ENCODE measurements at regions not wholly inside any gene's neighbourhood (a gene's known extent, or its start where the extent isn't known, plus 50 kb on each side); places are given as distances from the start of the nearest gene placed in this dataset.

- Mint-ChIP-seq H3K9me3 (ENCODE audit: unreplicated experiment) (peaks cover 2% of the 10 kb centered on the region), H3K36me3 (ENCODE audit: low read depth, unreplicated experiment) (no peaks in the 10 kb centered on the region), H3K27me3 (ENCODE audit: low read depth, unreplicated experiment) (peaks cover 3% of the 10 kb centered on the region), H3K4me1 (ENCODE audit: low read depth, unreplicated experiment) (peaks cover 2% of the 10 kb centered on the region), H3K4me3 (ENCODE audit: unreplicated experiment) (no peak overlapping the region), H3K27ac (ENCODE audit: unreplicated experiment) (no peak overlapping the region)
- Histone ChIP-seq H3K9me3 (ENCODE audit: insufficient read depth, low read depth, low read length) (no peaks in the 10 kb centered on the region), H3K36me3 (ENCODE audit: insufficient read depth, low read length) (no peaks in the 10 kb centered on the region), H3K4me1 (ENCODE audit: insufficient read depth, low read length) (no peaks in the 10 kb centered on the region), H3K27ac (ENCODE audit: low read depth, low read length) (no peak overlapping the region), H3K9ac (ENCODE audit: low read length) (no peak overlapping the region), H3K27me3 (ENCODE audit: insufficient read depth, low read length) (no peaks in the 10 kb centered on the region), H4K20me1 (ENCODE audit: insufficient read depth, low read length) (no peaks in the 10 kb centered on the region), H3K4me2 (ENCODE audit: low read length) (no peak overlapping the region), H2AFZ (ENCODE audit: low read depth, low read length) (no peak overlapping the region), H3K4me3 (ENCODE audit: insufficient read depth, low read depth, low read length) (no peak overlapping the region), H3K79me2 (ENCODE audit: insufficient read depth, low read length) (no peaks in the 10 kb centered on the region)
- TF ChIP-seq CTCF (IDR thresholded peaks at IDR 0.05; ENCODE audit: insufficient read depth, low read depth, low read length) (no peak), EZH2 (IDR thresholded peaks at IDR 0.05; ENCODE audit: insufficient read depth, low read length) (no peak)
- no peak for DNase-seq (ENCODE audit: low read depth)
- no peak for FAIRE-seq
These were observed 192.4 kb upstream of the KLF4 start for GRCh38 chr9:107681988-107682387.

GRCh38 chr9:107675351-107676259, 186.0 kb upstream of the KLF4 start:
- Mint-ChIP-seq H3K36me3 (ENCODE audit: low read depth, unreplicated experiment) (no peaks in the 10 kb centered on the region), H3K9me3 (ENCODE audit: unreplicated experiment) (peaks cover 2% of the 10 kb centered on the region), H3K4me3 (ENCODE audit: unreplicated experiment) (no peak overlapping the region), H3K4me1 (ENCODE audit: low read depth, unreplicated experiment) (no peaks in the 10 kb centered on the region), H3K27ac (ENCODE audit: unreplicated experiment) (no peak overlapping the region), H3K27me3 (ENCODE audit: low read depth, unreplicated experiment) (peaks cover 18% of the 10 kb centered on the region)
- Histone ChIP-seq H3K4me3 (ENCODE audit: insufficient read depth, low read depth, low read length) (no peak overlapping the region), H3K27ac (ENCODE audit: low read depth, low read length) (no peak overlapping the region), H3K27me3 (ENCODE audit: insufficient read depth, low read length) (peaks cover 2% of the 10 kb centered on the region), H3K9ac (ENCODE audit: low read length) (no peak overlapping the region), H4K20me1 (ENCODE audit: insufficient read depth, low read length) (no peaks in the 10 kb centered on the region), H3K4me2 (ENCODE audit: low read length) (no peak overlapping the region), H3K79me2 (ENCODE audit: insufficient read depth, low read length) (no peaks in the 10 kb centered on the region), H2AFZ (ENCODE audit: low read depth, low read length) (no peak overlapping the region), H3K4me1 (ENCODE audit: insufficient read depth, low read length) (no peaks in the 10 kb centered on the region), H3K9me3 (ENCODE audit: insufficient read depth, low read depth, low read length) (no peaks in the 10 kb centered on the region), H3K36me3 (ENCODE audit: insufficient read depth, low read length) (no peaks in the 10 kb centered on the region)
- DNase-seq (ENCODE audit: low read depth) (no peak), FAIRE-seq (no peak)
- TF ChIP-seq EZH2 (IDR thresholded peaks at IDR 0.05; ENCODE audit: insufficient read depth, low read length) (no peak), CTCF (IDR thresholded peaks at IDR 0.05; ENCODE audit: insufficient read depth, low read depth, low read length) (no peak)

- Mint-ChIP-seq H3K9me3 (ENCODE audit: unreplicated experiment) (peaks cover 2% of the 10 kb centered on the region), H3K4me3 (ENCODE audit: unreplicated experiment) (no peak overlapping the region), H3K36me3 (ENCODE audit: low read depth, unreplicated experiment) (no peaks in the 10 kb centered on the region), H3K27me3 (ENCODE audit: low read depth, unreplicated experiment) (peaks cover 18% of the 10 kb centered on the region), H3K27ac (ENCODE audit: unreplicated experiment) (no peak overlapping the region), H3K4me1 (ENCODE audit: low read depth, unreplicated experiment) (no peaks in the 10 kb centered on the region)
- H3K27ac ChIP-seq (ENCODE audit: low read depth, low read length): no peak overlapping the region
- DNase-seq (ENCODE audit: low read depth): no peak
- no peaks in the 10 kb centered on the region for H3K36me3 ChIP-seq (ENCODE audit: insufficient read depth, low read length)
- TF ChIP-seq CTCF (IDR thresholded peaks at IDR 0.05; ENCODE audit: insufficient read depth, low read depth, low read length): no peak
- TF ChIP-seq EZH2 (IDR thresholded peaks at IDR 0.05; ENCODE audit: insufficient read depth, low read length): no peak
- no peak overlapping the region for H2AFZ ChIP-seq (ENCODE audit: low read depth, low read length)
- no peak overlapping the region for H3K4me2 ChIP-seq (ENCODE audit: low read length)
- H3K9ac ChIP-seq (ENCODE audit: low read length): no peak overlapping the region
- H3K4me3 ChIP-seq (ENCODE audit: insufficient read depth, low read depth, low read length): no peak overlapping the region
- no peaks in the 10 kb centered on the region for H3K9me3 ChIP-seq (ENCODE audit: insufficient read depth, low read depth, low read length)
- H3K27me3 ChIP-seq (ENCODE audit: insufficient read depth, low read length): peaks cover 2% of the 10 kb centered on the region
- H3K4me1 ChIP-seq (ENCODE audit: insufficient read depth, low read length): no peaks in the 10 kb centered on the region
- no peak for FAIRE-seq
- H4K20me1 ChIP-seq (ENCODE audit: insufficient read depth, low read length): no peaks in the 10 kb centered on the region
- no peaks in the 10 kb centered on the region for H3K79me2 ChIP-seq (ENCODE audit: insufficient read depth, low read length)
These were observed 185.2 kb upstream of the KLF4 start for GRCh38 chr9:107674721-107675277.

Measured in astrocyte (in vitro differentiated cells and primary cell).